ENCODE measurements at regions not wholly inside any gene's neighbourhood (a gene's known extent, or its start where the extent isn't known, plus 50 kb on each side); places are given as distances from the start of the nearest gene placed in this dataset.
"Not testable (repeated sequence)": the region's sequence is repeated elsewhere in the genome, so short reads cannot be mapped to it uniquely, and the experiment has no call there.

DNA sequence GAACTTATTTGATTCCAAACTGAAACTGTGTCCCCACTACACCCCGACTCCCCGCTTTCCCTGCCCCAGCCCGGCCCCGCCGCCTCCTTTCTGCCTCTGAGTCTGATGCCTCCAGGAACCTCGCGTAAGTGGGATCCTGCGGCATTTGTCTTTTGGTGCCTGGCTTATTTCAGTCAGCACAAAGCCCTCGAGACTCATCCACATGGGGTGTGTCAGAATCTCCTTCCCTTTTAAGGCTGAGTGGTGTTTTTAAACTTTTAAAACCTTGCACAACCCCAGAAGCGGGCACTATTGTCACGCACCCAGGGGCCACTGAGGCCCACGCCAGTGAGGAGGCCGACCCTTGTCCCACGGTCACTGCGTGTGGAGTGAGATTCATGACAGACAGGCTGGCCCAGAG, 206.9 kb downstream of the NPIPB11 start:
- not testable (repeated sequence) for DNase-seq (ENCODE audit: low spot score)

- DNase-seq (ENCODE audit: low spot score): no peak
Measured at GRCh38 chr16:29198731-29199521, 207.6 kb downstream of the NPIPB11 start.

GRCh38 chr16:29198231-29198630, 208.3 kb downstream of the NPIPB11 start:
- DNase-seq (ENCODE audit: low spot score): no peak

- DNase-seq (ENCODE audit: low spot score): not testable (repeated sequence)
Measured at GRCh38 chr16:29197494-29198100, 208.9 kb downstream of the NPIPB11 start.

GRCh38 chr16:29196746-29197145, 209.8 kb downstream of the NPIPB11 start:
- not testable (repeated sequence) for DNase-seq (ENCODE audit: low spot score)

DNA sequence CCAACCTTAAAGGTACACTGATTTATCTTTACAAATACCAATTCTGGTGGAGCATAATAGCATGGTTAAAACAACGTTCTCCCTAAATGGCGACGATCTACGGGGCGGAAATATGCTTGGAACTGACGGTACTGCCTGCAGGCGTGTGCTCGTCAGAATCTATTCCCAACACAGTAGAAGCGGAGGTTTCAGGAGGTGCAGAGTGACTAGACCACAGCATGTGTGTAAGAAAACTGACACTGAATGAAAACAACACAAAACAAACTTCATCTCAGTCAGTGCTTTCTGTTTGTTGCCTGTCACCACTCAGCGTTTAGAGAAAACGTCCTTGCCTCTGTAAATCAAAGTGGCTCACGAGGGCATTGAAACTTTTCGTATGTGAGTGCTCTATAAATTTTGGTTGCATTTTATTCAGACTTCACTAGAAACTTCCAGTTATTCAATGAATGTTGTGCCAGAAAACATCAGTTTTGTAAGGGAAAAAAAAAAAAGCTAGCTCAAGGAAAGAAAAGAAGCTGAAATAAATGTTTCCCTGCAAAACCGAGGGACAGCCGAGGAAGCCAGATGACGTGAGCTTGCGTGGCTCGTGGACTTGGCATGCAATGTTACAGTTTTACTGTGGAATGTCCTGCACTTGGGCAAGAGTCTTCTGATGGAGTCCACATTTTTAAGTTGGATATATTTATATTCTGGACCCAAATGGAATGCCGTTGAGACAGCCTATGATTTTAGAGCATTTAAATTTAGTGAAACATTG, 210.4 kb downstream of the LAT start:
- not testable (repeated sequence) for DNase-seq (ENCODE audit: low spot score)

DNA sequence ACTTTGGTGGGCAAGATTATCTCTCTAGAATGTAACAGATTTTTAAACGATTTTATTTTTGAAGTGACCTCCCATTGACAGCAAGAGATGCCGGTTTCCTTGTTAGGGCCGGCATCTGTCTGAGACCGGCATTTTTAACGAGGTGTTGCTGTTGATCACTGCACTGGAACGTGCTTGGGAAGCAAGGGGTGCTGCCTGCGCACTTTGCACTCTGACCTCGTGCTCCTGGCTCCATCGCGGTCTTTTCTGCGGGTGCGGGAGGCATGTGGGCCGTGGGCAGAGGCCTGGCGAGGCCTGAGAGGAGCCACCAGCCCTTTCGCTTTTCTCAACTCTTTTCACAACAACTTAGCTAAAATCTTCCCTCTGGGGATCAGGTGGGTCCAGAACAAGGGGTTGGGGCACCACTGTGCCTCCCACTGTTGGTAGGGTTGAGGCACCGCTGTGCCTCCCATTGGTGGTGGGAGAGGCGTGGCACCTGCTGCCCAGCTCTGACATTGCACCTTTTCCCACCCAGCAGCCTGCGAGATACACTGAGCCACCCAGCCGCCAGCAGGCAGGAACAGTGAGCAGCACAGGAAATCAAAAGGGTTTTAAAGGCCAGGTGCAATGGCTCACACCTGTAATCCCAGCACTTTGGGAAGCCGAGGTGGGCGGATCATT, 209.5 kb downstream of the LAT start:
- not testable (repeated sequence) for DNase-seq (ENCODE audit: low spot score)

DNA sequence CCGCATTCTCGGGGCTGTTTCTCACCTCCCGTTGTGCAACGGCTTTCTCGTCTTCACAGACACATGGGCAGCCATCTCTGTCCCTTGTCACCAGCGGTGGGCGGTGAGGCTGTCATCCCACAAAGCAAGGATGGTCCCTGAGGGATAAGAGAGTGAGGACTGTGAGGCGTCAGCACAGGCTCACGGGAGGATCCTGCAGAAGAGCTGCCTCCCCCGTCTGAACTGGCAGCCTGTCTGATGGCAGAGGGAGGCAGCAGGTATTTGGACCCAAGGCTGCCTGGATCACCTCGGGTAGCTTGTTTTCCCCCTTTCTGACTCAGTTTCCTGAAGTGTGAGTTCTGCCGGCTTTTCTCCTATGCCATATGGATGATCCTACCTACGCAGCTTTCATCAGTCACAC, 208.8 kb downstream of the LAT start:
- not testable (repeated sequence) for DNase-seq (ENCODE audit: low spot score)

GRCh38 chr16:29193248-29193574, 208.4 kb downstream of the LAT start:
- not testable (repeated sequence) for DNase-seq (ENCODE audit: low spot score)

- no peak for DNase-seq (ENCODE audit: low spot score)
Measured at GRCh38 chr16:29192329-29193247, 207.7 kb downstream of the LAT start.

DNA sequence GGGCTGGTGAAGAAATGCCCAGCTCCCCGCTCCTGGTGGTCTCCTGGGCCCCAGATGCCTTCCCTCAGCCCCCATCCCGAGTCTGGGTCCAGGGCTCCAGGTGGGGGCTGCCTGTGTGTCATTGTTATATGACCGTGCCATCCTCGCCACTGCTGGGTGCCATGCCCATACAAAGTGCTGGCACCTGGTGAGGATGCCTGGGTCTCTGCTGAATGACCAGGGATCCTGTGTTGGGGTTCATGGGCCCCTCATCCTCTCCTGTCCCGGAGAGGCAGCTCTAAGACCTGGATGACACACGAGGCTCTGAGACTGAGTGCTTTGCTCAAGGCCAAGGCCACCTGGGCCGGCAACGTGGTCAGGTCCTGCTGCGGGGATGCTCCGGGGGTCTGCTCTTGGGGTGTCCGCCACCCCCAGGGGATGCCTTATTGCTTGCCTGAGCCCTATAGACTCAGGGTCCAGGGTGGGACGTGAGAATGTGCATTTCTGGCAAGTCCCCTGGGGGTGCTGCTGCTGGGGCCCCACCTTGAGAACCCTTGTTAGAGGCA, 206.9 kb downstream of the LAT start:
- DNase-seq (ENCODE audit: low spot score): not testable (repeated sequence)

- not testable (repeated sequence) for DNase-seq (ENCODE audit: low spot score)
Measured at GRCh38 chr16:29190553-29191431, 205.9 kb downstream of the LAT start.

GRCh38 chr16:29188806-29189205, 204.0 kb downstream of the LAT start:
- DNase-seq (ENCODE audit: low spot score): not testable (repeated sequence)

DNA sequence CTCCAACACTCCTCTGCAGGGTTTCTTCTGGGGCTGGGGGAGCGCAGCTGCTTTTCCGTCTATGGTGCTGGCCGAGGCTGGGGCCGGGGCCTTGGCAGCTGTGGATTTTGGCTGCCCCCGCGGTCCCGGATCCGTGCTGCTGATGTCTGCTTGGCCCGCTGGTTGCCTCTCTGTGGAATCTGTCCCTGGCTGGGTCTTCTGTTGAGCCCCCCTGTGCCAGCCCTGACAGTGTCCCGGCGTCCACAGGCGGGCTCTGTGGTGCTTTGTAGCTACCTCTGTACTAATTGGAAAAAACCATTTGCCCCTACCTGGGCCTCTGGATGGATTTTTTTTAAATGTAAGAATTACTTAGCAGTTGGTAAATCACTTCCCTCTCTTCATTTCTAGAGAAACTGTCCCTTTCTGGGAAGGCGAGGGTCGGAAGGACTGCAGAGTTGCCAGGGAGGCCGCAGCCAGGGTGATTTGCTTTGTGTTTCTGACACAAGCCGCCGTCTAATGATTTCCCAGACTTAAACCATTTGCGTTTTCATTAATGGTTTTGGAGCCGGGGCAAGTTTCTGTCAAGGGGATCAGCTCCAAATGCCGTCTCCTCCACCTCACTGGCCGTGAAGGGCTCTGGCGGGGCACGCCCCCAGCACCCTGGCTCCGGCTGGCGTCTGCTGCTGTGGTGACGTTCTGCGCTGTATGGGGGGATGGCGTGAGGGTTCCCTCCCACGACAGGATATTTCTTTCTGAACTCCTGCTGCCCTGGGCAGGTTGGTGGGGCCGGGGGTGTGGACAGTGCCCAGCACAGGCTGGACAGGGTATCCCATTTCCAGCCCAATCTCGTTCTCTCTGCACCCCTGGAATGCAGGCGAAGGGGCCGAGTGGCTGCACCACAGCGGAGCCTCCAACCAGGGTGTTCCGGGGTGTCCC, 201.7 kb downstream of the LAT start:
- DNase-seq (ENCODE audit: low spot score): not testable (repeated sequence)

- DNase-seq (ENCODE audit: low spot score): not testable (repeated sequence)
Measured at GRCh38 chr16:29185872-29186271, 201.0 kb downstream of the LAT start.

GRCh38 chr16:29184738-29185438, 200.0 kb downstream of the LAT start:
- DNase-seq (ENCODE audit: low spot score): not testable (repeated sequence)

DNA sequence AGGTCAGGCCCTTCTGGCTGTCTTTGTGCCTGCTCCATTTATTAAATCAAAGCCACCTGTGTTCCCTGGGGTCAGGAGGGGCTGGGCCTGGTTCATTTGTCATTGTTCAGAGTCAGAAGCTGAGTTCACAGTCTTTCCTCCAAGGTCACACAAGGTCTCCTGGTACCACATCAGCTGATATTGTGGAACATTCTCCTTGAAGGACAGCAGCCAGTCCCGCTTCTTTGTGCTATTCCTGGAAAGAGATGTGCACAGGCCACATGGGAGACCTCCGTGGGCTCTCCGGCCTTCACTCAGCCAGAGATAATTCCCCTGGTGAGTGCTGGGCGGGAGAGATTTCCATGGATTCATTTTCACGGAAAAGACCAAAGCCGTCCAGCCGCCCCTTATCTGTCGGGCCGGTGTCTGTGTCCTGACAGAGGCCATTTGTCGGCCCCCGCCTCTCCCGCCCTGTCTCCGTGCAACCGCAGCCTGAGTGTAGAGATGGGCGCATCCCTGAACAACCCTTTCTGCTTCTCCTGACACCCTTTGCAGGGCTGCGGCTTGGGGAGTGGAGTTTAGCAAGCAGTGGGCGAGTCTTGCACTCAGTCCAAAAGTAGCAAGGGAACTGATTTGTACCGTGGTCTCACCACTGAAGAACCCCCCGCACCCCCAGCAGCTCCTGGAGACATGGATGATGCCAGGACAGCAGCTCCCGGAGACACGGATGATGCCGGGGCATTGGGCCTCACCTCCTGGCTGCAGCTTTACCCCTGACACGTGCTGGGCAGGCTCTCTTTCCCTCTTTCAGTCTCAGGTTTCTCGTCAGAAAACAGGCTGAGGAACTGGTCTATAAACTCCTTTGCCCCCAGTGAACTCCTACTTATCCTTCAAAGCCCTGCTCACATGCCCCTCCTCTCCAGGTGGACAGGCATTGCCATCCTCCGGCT, 198.4 kb downstream of the LAT start:
- DNase-seq (ENCODE audit: low spot score): not testable (repeated sequence)

Measured in D341Med (cell line).